Heart left ventricle (tissue), 13 donors: ENCODE measurements at regions not wholly inside any gene's neighbourhood (a gene's known extent, or its start where the extent isn't known, plus 50 kb on each side); places are given as distances from the start of the nearest gene placed in this dataset.

Experiments used
- CTCF ChIP-seq, 12 donors: fragments of 200-600 bp; sonication (generic) in 4 of 12; IDR thresholded peaks; one replicate each; pipeline versions ENCODE4 v1.5.0 to v1.8.0; 2018 to 2022; ENCODE audit warnings: antibody characterized with exemption in 12 of 12, mild to moderate bottlenecking in 5 of 12
- POLR2A ChIP-seq, 2 donors: fragments of 450-650 bp; IDR thresholded peaks; one replicate each; pipeline ENCODE4 v1.6.1; 2017; ENCODE audit warnings: antibody characterized with exemption in 2 of 2, mild to moderate bottlenecking in 2 of 2, moderate library complexity in 2 of 2
- donor health status: ischemic (EF 13 %, LVEDD 7.1; RV severe dilation, severe dysfunction).
- donor health status: DM: no; HTN: yes; CAD: no.
- donor health status: DM: no; HTN: no; CAD: no.
- donor health status: ischemic (EF 25% LVEDD 6.9; RV normal size, moderate dysfunction).
- donor health status: ischemic (EF 25% LVEDD 5.7; RV mildly dilated, moderate dysfunction).
- donor health status: ischemic (EF 35%, LVEDD 5.7; RV mildly dilated, moderate dysfunction).
- donor health status: nonischemic (EF 11% LVEDD 7.7; RV severe dilation, severe dysfunction).
- donor health status: DM: yes; HTN: yes; CAD: no.
- donor health status: PGD.
- donor health status: ischemic (EF 29% LVEDD 5.4; RV normal size, mild dysfunction).
- donor health status: nonischemic (EF 23%, LVEDD 6.1; RV moderate dilation, normal function).

- no peak for TF ChIP-seq POLR2A (IDR thresholded peaks at IDR 0.05)
- no peak for TF ChIP-seq CTCF (IDR thresholded peaks at IDR 0.05)
These were observed 178.9 kb downstream of the SREK1 start for GRCh38 chr5:66322786-66323528.
